ENCODE measurements at regions not wholly inside any gene's neighbourhood (a gene's known extent, or its start where the extent isn't known, plus 50 kb on each side); places are given as distances from the start of the nearest gene placed in this dataset.
"Not testable (repeated sequence)": the region's sequence is repeated elsewhere in the genome, so short reads cannot be mapped to it uniquely, and the experiment has no call there.

DNA sequence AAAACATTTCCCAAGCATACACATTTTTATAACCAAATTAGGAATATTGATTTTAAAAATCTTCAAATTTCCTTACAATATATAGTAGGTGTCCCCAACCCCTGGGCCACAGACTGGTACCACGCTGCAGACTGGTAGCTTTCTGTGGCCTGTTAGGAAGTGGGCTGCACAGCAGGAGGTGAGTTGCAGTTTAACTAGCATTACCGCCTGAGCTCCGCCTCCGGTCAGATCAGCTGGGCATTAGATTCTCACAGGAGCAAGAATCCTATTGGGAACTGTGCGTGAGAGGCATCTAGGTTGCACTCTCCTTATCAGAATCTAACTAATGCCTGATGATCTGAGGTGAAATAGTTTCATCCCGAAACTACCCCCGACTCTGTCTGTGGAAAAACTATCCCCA lies 62.1 kb downstream of the ZWINT start:
- DNase-seq (ENCODE audit: low spot score): no peak

GRCh38 chr10:56296618-56297017 lies 64.4 kb downstream of the ZWINT start:
- no peak for DNase-seq (ENCODE audit: low spot score)

DNA sequence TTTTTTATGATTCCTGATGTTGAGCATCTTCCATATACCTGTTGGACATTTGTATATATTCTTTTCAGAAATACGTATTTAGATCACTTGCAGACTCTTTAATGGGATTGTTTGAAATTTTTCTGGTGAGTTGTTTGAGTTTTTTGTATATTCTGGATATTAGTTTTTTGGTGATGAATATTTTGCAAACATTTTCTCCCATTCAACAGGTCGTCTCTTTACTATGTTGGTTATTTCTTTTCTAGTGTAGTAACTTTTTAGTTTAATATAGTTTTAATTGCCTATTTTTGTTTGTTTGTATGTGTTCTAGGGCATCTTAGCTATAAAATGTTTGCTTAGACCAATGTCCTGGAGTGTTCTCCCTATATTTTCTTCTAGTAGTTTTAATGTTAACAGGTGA lies 72.7 kb downstream of the ZWINT start:
- DNase-seq (ENCODE audit: low spot score): no peak

DNA sequence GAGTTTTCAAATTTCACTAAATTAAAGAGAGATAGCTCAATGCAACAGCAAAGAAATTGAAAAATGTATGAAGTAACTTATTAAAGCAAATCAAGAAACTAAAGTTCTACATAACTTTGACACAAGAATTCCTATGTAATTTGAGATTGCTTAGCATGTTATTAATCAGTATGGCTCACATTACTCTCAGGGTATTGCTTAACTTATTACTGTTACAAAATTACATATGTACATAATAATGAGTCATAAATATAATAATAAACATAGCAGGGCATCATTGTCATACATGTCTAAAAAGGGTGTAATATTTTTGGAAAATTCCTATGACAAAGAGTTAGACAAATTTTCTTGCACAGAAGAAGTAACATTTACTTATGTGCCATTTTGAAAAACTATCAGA lies 75.0 kb downstream of the ZWINT start:
- DNase-seq (ENCODE audit: low spot score): no peak

GRCh38 chr10:56279270-56279669 lies 81.8 kb downstream of the ZWINT start:
- no peak for DNase-seq (ENCODE audit: low spot score)

- DNase-seq (ENCODE audit: low spot score): no peak
These were observed 91.9 kb downstream of the ZWINT start for GRCh38 chr10:56269181-56269580.

- DNase-seq (ENCODE audit: low spot score): no peak
These were observed 94.9 kb downstream of the ZWINT start for GRCh38 chr10:56266120-56266519.

GRCh38 chr10:56258991-56259390 lies 102.1 kb downstream of the ZWINT start:
- DNase-seq (ENCODE audit: low spot score): no peak

- no peak for DNase-seq (ENCODE audit: low spot score)
These were observed 102.7 kb downstream of the ZWINT start for GRCh38 chr10:56258378-56258777.

DNA sequence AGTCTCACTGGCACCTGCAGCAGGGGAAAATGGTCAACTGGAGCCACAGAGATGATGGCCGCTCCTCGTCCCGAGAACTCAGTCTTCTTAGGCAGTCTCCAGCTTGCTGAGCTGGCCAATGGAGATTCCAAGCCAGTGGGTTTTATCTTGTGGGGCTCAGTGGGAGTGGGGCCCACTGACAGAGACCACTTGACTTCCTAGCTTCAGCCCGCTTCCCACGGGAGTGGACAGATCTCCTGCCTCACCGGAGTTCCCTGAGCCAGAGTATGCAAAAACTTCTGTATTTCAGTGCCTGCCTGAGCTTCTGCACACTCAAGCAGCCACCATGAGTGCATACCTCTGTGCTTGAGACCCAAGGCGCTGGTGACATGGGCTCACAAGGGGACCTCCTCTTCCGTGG lies 105.8 kb downstream of the ZWINT start:
- peak; percentile 69 for DNase-seq (ENCODE audit: low spot score)

DNA sequence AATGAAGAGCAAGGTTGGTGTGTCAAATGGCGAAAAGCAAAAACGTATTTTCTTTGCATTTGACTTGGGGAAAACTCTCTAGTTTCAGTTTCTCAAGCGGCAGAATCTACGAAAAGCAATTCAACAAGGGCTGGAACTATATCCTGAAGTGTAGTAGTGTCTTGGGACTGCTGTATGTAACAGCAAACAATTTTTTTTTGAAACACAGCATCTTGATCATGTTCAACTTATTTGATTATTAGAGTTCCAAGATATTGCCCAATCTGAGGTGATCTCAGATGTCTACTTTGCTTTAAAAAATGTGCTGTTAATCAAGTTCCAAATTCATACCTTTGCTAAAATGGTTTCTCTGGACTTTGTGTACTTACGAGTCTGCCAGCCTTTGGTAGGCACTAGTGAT lies 120.6 kb downstream of the ZWINT start:
- DNase-seq (ENCODE audit: low spot score): no peak

- DNase-seq (ENCODE audit: low spot score): no peak
These were observed 129.6 kb downstream of the ZWINT start for GRCh38 chr10:56231436-56231835.

- no peak for DNase-seq (ENCODE audit: low spot score)
These were observed 138.8 kb downstream of the ZWINT start for GRCh38 chr10:56222237-56222636.

- peak; percentile 33 for DNase-seq (ENCODE audit: low spot score)
These were observed 148.1 kb downstream of the ZWINT start for GRCh38 chr10:56212951-56213350.

DNA sequence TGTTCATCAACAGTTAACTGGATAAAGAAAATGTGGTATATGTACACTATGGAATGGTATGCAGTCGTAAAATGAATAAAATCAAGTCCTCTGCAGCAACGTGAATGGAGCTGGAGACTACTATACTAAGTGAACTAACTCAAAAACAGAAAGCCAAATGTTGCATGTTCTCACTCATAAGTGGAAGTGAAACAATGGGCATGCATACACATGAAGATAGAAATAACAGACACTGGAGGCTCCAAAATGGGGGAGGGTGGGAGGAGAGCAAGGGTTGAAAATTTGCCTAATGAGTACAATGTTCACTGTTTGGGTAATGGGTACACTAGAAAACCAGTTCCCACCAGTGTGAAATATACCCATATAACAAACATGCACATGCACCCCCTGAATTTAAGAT lies 179.5 kb downstream of the ZWINT start:
- no peak for DNase-seq (ENCODE audit: low spot score)

- DNase-seq (ENCODE audit: low spot score): no peak
These were observed 182.8 kb downstream of the ZWINT start for GRCh38 chr10:56178210-56178609.

DNA sequence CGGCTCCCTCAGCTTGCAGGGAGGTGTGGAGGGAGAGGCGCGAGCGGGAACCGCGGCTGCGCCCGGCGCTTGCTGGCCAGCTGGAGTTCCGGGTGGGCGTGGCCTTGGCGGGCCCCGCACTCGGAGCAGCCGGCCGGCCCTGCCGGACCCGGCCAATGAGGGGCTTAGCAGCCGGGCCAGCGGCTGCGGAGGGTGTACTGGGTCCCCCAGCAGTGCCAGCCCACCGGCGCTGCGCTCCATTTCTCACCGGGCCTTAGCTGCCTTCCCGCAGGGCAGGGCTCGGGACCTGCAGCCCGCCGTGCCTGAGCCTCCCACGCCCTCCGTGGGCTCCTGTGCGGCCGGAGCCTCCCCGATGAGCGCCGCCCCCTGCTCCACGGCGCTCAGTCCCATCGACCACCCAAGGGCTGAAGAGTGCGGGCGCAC lies 206.0 kb downstream of the ZWINT start:
- not testable (repeated sequence) for DNase-seq (ENCODE audit: low spot score)

- DNase-seq (ENCODE audit: low spot score): no peak
These were observed 214.3 kb downstream of the ZWINT start for GRCh38 chr10:56146806-56147205.

DNA sequence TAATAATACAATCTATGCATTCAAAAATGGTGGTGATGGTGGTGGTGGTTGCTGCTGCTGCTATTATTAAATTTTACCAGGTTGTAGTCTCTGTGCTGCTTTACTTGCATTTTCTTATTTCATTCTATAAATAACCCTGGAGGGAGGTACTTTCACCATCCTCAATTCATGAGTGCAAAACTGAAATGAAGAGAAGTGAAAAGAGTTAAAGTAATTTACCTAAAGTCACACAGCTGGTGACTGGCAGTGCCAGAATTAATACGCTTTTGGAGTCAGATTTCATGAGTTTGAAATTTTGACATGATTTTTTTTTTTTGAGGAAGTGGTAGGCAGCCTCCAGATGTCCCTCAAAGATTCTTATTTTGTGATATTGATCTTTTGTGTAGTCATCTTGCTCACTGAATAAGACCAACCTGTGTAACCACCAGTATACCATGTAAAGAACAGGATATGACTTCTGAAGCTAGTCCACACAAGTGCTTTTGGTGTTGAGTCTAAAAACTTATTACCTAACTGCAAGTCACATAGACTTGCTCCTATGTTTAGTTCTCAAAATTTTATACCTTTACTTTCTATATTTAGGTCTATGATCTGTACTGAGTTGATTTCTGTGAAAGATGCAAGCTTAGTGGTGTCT lies 218.8 kb downstream of the ZWINT start:
- DNase-seq (ENCODE audit: low spot score): no peak

- DNase-seq (ENCODE audit: low spot score): no peak
These were observed 221.7 kb downstream of the ZWINT start for GRCh38 chr10:56139405-56139804.

GRCh38 chr10:56135828-56136227 lies 225.2 kb downstream of the ZWINT start:
- DNase-seq (ENCODE audit: low spot score): no peak

GRCh38 chr10:56123247-56123646 lies 237.8 kb downstream of the ZWINT start:
- no peak for DNase-seq (ENCODE audit: low spot score)

- DNase-seq (ENCODE audit: low spot score): no peak
These were observed 244.4 kb downstream of the ZWINT start for GRCh38 chr10:56116684-56117083.

DNA sequence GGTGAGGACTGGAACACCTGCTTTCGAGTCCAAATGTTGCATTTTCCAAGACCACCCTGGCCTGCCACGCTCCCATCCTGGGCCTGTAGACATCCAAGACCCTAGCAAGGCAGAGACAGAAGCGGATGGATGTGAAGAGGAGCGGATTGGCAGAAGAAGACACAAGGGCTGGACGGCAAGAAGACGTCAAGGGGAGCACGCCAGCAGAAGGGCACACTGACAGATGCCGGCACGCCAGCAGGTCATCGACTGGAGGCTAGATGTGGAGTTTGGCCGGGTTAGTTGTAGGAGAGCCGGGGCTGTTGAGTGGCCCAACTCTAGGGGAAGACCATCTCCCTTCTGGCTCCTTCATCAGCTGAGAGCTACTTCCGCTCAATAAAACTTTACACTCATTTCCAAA lies 251.6 kb downstream of the ZWINT start:
- no peak for DNase-seq (ENCODE audit: low spot score)

Measured in mesenteric fat pad (tissue), 1 donor.